Trophoblast cell (in vitro differentiated cells and primary cell): ENCODE measurements at regions not wholly inside any gene's neighbourhood (a gene's known extent, or its start where the extent isn't known, plus 50 kb on each side); places are given as distances from the start of the nearest gene placed in this dataset.

ENCODE experiments used
- DNase-seq, 2 donors: peaks; one replicate each; pipeline ENCODE4 v3.0.0-alpha.2; 2016
- H2AFZ ChIP-seq: 2 replicates; pipeline ENCODE4 v1.6.1; 2013; ENCODE audit warnings: low read length, moderate library complexity, mild to moderate bottlenecking; ENCODE audit not compliant: insufficient read depth, poor library complexity
- H2AK5ac ChIP-seq: 2 replicates; pipeline ENCODE4 v1.6.1; 2013; ENCODE audit warnings: mild to moderate bottlenecking, low read length
- H2BK120ac ChIP-seq: 2 replicates; pipeline ENCODE4 v1.6.1; 2013; ENCODE audit warnings: low read length, mild to moderate bottlenecking, moderate library complexity; ENCODE audit not compliant: insufficient read depth, poor library complexity
- H2BK12ac ChIP-seq: 2 replicates; pipeline ENCODE4 v1.6.1; 2013; ENCODE audit warnings: mild to moderate bottlenecking, low read length, moderate library complexity
- H2BK5ac ChIP-seq: 2 replicates; pipeline ENCODE4 v1.6.1; 2013; ENCODE audit warnings: low read length, low read depth, moderate library complexity, mild to moderate bottlenecking; ENCODE audit not compliant: poor library complexity
- H3K14ac ChIP-seq: 2 replicates; pipeline ENCODE4 v1.6.1; 2013; ENCODE audit warnings: mild to moderate bottlenecking, low read length
- H3K18ac ChIP-seq: 2 replicates; pipeline ENCODE4 v1.6.1; 2013; ENCODE audit warnings: mild to moderate bottlenecking, low read length
- H3K23ac ChIP-seq: 2 replicates; pipeline ENCODE4 v1.6.1; 2013; ENCODE audit warnings: low read length
- H3K27ac ChIP-seq: 2 replicates; pipeline ENCODE4 v1.5.1; 2013; ENCODE audit warnings: low read depth, mild to moderate bottlenecking, inconsistent platforms, low read length, moderate library complexity
- H3K27me3 ChIP-seq: 2 replicates; pipeline ENCODE4 v1.6.1; 2013; ENCODE audit warnings: inconsistent platforms, mild to moderate bottlenecking, low read length, moderate library complexity; ENCODE audit not compliant: insufficient read depth
- H3K36me3 ChIP-seq, 2 experiments: 1 replicate in 1 of 2; 2 replicates in 1 of 2; pipeline ENCODE4 v1.6.1; 2013; ENCODE audit warnings: low read length in 2 of 2, mild to moderate bottlenecking in 2 of 2, moderate library complexity in 1 of 2; ENCODE audit not compliant: insufficient read depth in 2 of 2, control insufficient read depth in 1 of 2
- H3K4ac ChIP-seq: 2 replicates; pipeline ENCODE4 v1.6.1; 2013; ENCODE audit warnings: low read depth, mild to moderate bottlenecking, low read length, moderate library complexity
- H3K4me1 ChIP-seq, 2 experiments: 1 replicate in 1 of 2; 2 replicates in 1 of 2; pipeline ENCODE4 v1.6.1; 2013; ENCODE audit warnings: low read length in 2 of 2, mild to moderate bottlenecking in 2 of 2, moderate library complexity in 1 of 2; ENCODE audit not compliant: insufficient read depth in 2 of 2, control insufficient read depth in 1 of 2
- H3K4me2 ChIP-seq: 2 replicates; pipeline ENCODE4 v1.6.1; 2013; ENCODE audit warnings: inconsistent platforms, mild to moderate bottlenecking, low read length, moderate library complexity
- H3K4me3 ChIP-seq: 2 replicates; pipeline ENCODE4 v1.5.1; 2013; ENCODE audit warnings: mild to moderate bottlenecking, low read depth, low read length, inconsistent platforms
- H3K79me1 ChIP-seq: one replicate; pipeline ENCODE4 v1.6.1; 2013; ENCODE audit warnings: low read length
- H3K79me2 ChIP-seq: 2 replicates; pipeline ENCODE4 v1.6.1; 2013; ENCODE audit warnings: low read length, mild to moderate bottlenecking; ENCODE audit not compliant: control insufficient read depth, insufficient read depth, poor library complexity
- H3K9ac ChIP-seq: 2 replicates; pipeline ENCODE4 v1.6.1; 2013; ENCODE audit warnings: mild to moderate bottlenecking, low read length
- H3K9me3 ChIP-seq: 2 replicates; pipeline ENCODE4 v1.6.1; 2013; ENCODE audit warnings: low read depth, mild to moderate bottlenecking, control low read depth, inconsistent platforms, low read length; ENCODE audit not compliant: insufficient read depth
- H4K12ac ChIP-seq: 2 replicates; pipeline ENCODE4 v1.6.1; 2013; ENCODE audit warnings: low read depth, mild to moderate bottlenecking, low read length, moderate library complexity
- H4K8ac ChIP-seq: 2 replicates; pipeline ENCODE4 v1.6.1; 2013; ENCODE audit warnings: low read depth, mild to moderate bottlenecking, low read length, moderate library complexity
- H4K91ac ChIP-seq: one replicate; pipeline ENCODE4 v1.6.1; 2013; ENCODE audit warnings: low read depth, mild to moderate bottlenecking, low read length, moderate library complexity
- whole genome bisulfite sequencing: extraction: QIAGEN DNeasy Blood & Tissue Kit; methylation state at CpG from one replicate; pipeline ENCODE4 v1.1.7; 2013; ENCODE audit warnings: missing lambda C conversion rate; ENCODE audit not compliant: insufficient read length, insufficient coverage; ENCODE audit errors: extremely low coverage; 5-methylcytosine and 5-hydroxymethylcytosine counted together

DNA sequence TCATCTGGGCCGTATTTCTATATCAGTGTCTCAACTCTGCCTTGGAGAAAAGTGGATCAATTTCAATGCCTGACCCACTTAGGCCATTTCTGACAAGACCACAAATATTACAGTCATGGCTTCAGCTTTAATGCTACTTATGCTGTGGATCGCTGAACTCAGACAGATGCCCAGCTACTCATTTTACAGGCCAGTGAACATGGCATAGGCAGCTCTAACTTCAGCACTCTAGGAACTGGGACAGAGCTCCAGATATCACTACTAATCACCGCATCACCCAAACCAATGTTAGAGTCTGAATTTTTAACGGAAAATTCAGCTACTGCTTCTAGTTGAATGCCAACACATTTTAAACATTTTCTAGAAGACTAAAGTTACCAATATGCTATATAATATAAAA, 809.6 kb upstream of the FRG1 start:
- no peak overlapping the region for H3K4me2 ChIP-seq
- WGBS = no CpG with 5 or more reads among the region's 4 CpGs
- no peak overlapping the region for H3K14ac ChIP-seq
- no peaks in the 10 kb centered on the region for H3K79me1 ChIP-seq
- H3K9me3 ChIP-seq = no peaks in the 10 kb centered on the region
- no peak overlapping the region for H3K4me3 ChIP-seq
- H2AK5ac ChIP-seq = no peak overlapping the region
- no peak overlapping the region for H3K23ac ChIP-seq
- H2BK120ac ChIP-seq = no peak overlapping the region
- no peak overlapping the region for H4K91ac ChIP-seq
- H3K4ac ChIP-seq = no peak overlapping the region
- no peak overlapping the region for H4K8ac ChIP-seq
- H3K36me3 ChIP-seq = no peaks in the 10 kb centered on the region
- H3K27ac ChIP-seq = no peak overlapping the region
- no peaks in the 10 kb centered on the region for H3K27me3 ChIP-seq
- DNase-seq = no peak
- no peak overlapping the region for H2AFZ ChIP-seq
- no peak overlapping the region for H2BK12ac ChIP-seq
- no peak overlapping the region for H2BK5ac ChIP-seq
- H4K12ac ChIP-seq = no peak overlapping the region
- H3K79me2 ChIP-seq = no peaks in the 10 kb centered on the region
- no peaks in the 10 kb centered on the region for H3K4me1 ChIP-seq
- H3K18ac ChIP-seq = no peak overlapping the region
- no peak overlapping the region for H3K9ac ChIP-seq

DNA sequence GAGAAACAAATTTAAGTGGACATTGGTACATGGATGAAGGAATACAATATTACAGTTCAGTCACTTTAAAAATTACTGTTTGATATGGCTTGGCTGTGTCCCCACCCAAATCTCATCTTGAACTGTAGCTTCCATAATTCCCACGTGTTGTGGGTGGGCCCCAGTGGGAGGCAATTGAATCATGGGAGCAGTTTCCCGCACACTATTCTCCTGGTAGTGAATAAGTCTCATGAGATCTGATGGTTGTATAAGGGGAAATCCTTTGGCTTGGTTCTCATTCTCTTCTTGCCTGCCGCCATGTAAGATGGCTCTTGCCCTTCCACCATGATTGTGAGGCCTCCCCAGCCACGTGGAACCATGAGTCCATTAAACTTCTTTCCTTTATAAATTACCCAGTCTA, 804.2 kb upstream of the FRG1 start:
- no peak for DNase-seq
- no peak overlapping the region for H4K12ac ChIP-seq
- no peak overlapping the region for H3K18ac ChIP-seq
- H2BK5ac ChIP-seq = no peak overlapping the region
- no peak overlapping the region for H3K9ac ChIP-seq
- H3K14ac ChIP-seq = no peak overlapping the region
- H3K27me3 ChIP-seq = no peaks in the 10 kb centered on the region
- no CpG with 5 or more reads among the region's 4 CpGs for WGBS
- no peak overlapping the region for H4K8ac ChIP-seq
- no peak overlapping the region for H3K23ac ChIP-seq
- no peaks in the 10 kb centered on the region for H3K79me1 ChIP-seq
- H3K9me3 ChIP-seq = no peaks in the 10 kb centered on the region
- no peaks in the 10 kb centered on the region for H3K36me3 ChIP-seq
- H2BK120ac ChIP-seq = no peak overlapping the region
- H2AK5ac ChIP-seq = no peak overlapping the region
- no peak overlapping the region for H3K4ac ChIP-seq
- H4K91ac ChIP-seq = no peak overlapping the region
- no peak overlapping the region for H2AFZ ChIP-seq
- no peak overlapping the region for H3K4me3 ChIP-seq
- no peak overlapping the region for H3K4me2 ChIP-seq
- no peaks in the 10 kb centered on the region for H3K79me2 ChIP-seq
- H3K27ac ChIP-seq = no peak overlapping the region
- H2BK12ac ChIP-seq = no peak overlapping the region
- no peaks in the 10 kb centered on the region for H3K4me1 ChIP-seq

DNA sequence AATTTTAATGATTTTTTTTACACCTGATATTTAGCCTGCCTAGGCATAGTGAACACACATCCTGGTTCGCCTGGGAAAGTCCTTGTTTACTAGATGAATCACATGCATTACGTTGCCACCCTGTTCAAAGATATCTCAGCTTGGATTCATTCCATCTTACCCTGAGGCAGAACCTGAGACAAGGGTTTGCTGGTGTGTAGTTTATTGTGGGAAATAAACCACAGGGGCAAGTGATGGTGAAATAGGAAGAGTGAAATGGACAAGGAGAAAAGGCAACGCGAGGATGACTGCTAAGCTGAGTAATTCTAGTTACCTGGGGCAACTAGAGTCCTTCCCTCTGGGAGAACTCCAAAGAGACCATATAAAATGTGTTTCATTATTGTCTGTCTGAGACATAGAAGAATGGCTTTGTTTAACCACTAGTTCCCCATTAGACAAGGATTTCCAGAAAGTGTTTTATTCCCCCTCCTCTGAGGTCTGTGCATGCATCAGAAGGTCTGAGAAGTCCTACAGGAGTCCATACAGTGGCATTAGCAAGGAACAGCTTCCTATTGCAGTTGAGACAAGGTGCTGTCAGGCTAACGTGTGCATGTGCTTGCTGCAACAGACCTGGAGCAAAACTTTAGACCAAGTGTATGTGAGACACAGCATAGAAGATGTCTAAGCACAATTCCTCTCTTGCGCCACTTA, 797.3 kb upstream of the FRG1 start:
- WGBS = no CpG with 5 or more reads among the region's 6 CpGs

DNA sequence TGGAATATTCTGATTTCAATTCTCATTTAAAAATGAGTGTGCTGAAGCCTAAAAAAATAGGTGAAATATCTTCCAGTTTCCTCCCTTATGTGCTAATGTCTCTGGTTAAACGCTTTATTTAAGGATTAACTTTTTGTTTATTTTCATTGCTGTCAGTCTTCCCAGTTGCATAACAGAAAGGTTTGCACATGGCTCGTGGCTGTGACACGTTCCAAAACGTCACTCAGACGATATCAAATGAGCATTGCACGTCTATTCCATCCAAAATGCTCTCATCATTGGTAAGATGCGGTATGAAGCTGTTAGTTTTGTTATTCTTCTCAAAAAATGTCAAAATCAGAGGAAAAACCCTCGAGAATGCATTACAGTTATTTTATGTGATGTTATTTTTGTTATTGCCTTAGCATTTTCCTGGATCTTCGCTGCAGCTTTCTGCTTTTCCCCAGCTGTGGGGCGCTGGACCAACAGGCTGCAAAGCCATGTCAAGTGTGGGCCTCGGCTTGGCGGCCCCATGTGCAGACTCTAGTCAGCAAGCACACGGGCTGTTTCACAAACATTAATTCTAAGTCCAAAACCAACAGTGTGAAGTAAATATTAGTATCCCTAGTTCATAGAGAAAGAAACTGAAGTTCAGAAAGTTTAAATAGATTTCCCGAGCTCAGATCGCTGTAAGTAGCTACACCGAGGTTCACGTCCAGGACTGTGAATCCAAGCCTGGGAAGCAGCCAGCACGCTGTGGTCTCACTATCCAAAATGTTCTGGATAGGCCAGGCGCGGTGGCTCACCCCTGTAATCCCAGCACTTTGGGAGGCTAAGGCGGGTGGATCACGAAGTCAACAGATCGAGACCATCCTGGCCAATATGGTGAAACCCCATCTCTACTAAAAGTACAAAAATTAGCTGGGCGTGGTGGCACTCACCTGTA, 793.4 kb upstream of the FRG1 start:
- no peak overlapping the region for H3K14ac ChIP-seq
- H2AFZ ChIP-seq = no peak overlapping the region
- no peak overlapping the region for H3K23ac ChIP-seq
- no CpG with 5 or more reads among the region's 24 CpGs for WGBS
- no peak overlapping the region for H3K4me3 ChIP-seq
- H2BK5ac ChIP-seq = no peak overlapping the region
- H2BK12ac ChIP-seq = no peak overlapping the region
- no peaks in the 10 kb centered on the region for H3K27me3 ChIP-seq
- no peaks in the 10 kb centered on the region for H3K79me2 ChIP-seq
- no peaks in the 10 kb centered on the region for H3K79me1 ChIP-seq
- no peak overlapping the region for H3K18ac ChIP-seq
- no peaks in the 10 kb centered on the region for H3K4me1 ChIP-seq
- H2AK5ac ChIP-seq = no peak overlapping the region
- no peak overlapping the region for H2BK120ac ChIP-seq
- no peak overlapping the region for H3K4ac ChIP-seq
- H3K36me3 ChIP-seq = no peaks in the 10 kb centered on the region
- H4K91ac ChIP-seq = no peak overlapping the region
- H3K27ac ChIP-seq = no peak overlapping the region
- H3K4me2 ChIP-seq = no peak overlapping the region
- no peak overlapping the region for H3K9ac ChIP-seq
- H4K12ac ChIP-seq = no peak overlapping the region
- no peak for DNase-seq
- H4K8ac ChIP-seq = no peak overlapping the region
- peaks cover 2% of the 10 kb centered on the region for H3K9me3 ChIP-seq

More for the DNA sequence above, 797.3 kb upstream of the FRG1 start:
- Histone ChIP-seq H3K79me2 (no peaks in the 10 kb centered on the region), H2AFZ (no peak overlapping the region), H2BK5ac (no peak overlapping the region), H3K79me1 (no peaks in the 10 kb centered on the region), H3K36me3 (no peaks in the 10 kb centered on the region), H2AK5ac (no peak overlapping the region), H3K9me3 (no peaks in the 10 kb centered on the region), H3K23ac (no peak overlapping the region), H4K8ac (no peak overlapping the region), H4K91ac (no peak overlapping the region), H3K4me1 (no peaks in the 10 kb centered on the region), H3K27ac (no peak overlapping the region), H3K27me3 (no peaks in the 10 kb centered on the region), H3K4ac (no peak overlapping the region), H4K12ac (no peak overlapping the region), H3K18ac (no peak overlapping the region), H2BK12ac (no peak overlapping the region), H2BK120ac (no peak overlapping the region), H3K4me3 (no peak overlapping the region), H3K4me2 (no peak overlapping the region), H3K14ac (no peak overlapping the region), H3K9ac (no peak overlapping the region)
- DNase-seq = peak; percentile 0 to 21
